Adipocyte (in vitro differentiated cells): ENCODE measurements at regions not wholly inside any gene's neighbourhood (a gene's known extent, or its start where the extent isn't known, plus 50 kb on each side); places are given as distances from the start of the nearest gene placed in this dataset.

ENCODE experiments used
- DNase-seq: peaks from one replicate; pipeline ENCODE4 v3.0.0-alpha.2; 2015; ENCODE audit warnings: low read depth
- H3K27me3 ChIP-seq: replicated peaks from 2 replicates; pipeline ENCODE4 v1.7.0; 2013; ENCODE audit warnings: mild to moderate bottlenecking, low read length, moderate library complexity; ENCODE audit not compliant: control insufficient read depth, insufficient read depth
- H3K36me3 ChIP-seq: 2 replicates; pipeline ENCODE4 v1.7.0; 2013; ENCODE audit warnings: low read length, mild to moderate bottlenecking, moderate library complexity; ENCODE audit not compliant: control insufficient read depth, insufficient read depth, severe bottlenecking
- H3K4me1 ChIP-seq: 2 replicates; pipeline ENCODE4 v1.7.0; 2013; ENCODE audit warnings: mild to moderate bottlenecking, low read length, moderate library complexity; ENCODE audit not compliant: control insufficient read depth, insufficient read depth
- H3K4me3 ChIP-seq: 2 replicates; pipeline ENCODE4 v1.7.0; 2013; ENCODE audit warnings: mild to moderate bottlenecking, low read length, moderate library complexity
- H3K9ac ChIP-seq: 2 replicates; pipeline ENCODE4 v1.7.0; 2013; ENCODE audit warnings: mild to moderate bottlenecking, low read length, moderate library complexity
- H3K9me3 ChIP-seq: 2 replicates; pipeline ENCODE4 v1.7.0; 2013; ENCODE audit warnings: mild to moderate bottlenecking, low read length, moderate library complexity; ENCODE audit not compliant: control insufficient read depth

DNA sequence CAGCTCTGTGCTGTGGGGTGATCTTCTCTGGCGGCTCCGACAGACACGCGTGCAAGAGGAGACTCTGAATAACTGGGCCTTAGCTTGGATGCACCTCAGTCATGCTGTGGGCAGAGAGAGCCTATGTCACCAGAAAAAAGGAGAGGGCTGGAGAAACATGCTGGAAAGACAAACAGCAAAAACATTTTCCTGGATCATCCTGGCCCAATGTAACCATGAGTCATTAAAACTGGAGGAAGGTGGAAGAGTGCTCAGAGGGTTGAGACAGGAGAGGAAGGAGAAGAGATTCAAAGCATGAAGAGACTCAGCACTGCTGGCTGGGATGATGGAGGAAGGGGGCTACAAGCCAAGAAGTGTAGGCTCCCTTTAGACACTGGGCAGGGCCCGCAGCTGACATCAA lies 292.0 kb downstream of the CDH26 start:
- Histone ChIP-seq H3K9ac (no peak overlapping the region), H3K4me3 (no peak overlapping the region), H3K9me3 (no peaks in the 10 kb centered on the region), H3K27me3 (no peaks in the 10 kb centered on the region), H3K36me3 (no peaks in the 10 kb centered on the region), H3K4me1 (peaks cover 20% of the 10 kb centered on the region)
- DNase-seq, result no peak

DNA sequence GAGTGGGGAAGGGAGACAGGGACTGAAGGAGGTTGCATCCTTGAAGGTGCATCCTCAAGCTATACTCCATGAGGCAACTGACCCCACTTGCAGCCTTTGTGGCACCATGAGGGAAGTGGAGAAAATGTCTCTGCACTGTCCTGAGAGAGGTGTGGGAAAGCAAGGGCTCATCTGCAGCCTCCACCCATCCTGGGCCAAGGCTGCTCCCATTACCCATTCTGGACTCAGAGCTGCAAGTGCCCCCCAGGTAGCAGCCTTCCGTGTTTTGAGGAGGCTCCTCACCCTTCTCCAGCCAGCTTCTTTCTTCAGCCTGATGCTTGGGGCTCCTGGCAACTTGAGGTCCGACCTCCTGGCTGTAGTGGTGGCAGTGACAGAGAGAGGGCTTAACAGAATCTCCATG lies 294.6 kb downstream of the CDH26 start:
- Histone ChIP-seq H3K9me3 (no peaks in the 10 kb centered on the region), H3K9ac (no peak overlapping the region), H3K4me1 (peaks cover 28% of the 10 kb centered on the region), H3K27me3 (no peaks in the 10 kb centered on the region), H3K36me3 (no peaks in the 10 kb centered on the region), H3K4me3 (no peak overlapping the region)
- no peak for DNase-seq

DNA sequence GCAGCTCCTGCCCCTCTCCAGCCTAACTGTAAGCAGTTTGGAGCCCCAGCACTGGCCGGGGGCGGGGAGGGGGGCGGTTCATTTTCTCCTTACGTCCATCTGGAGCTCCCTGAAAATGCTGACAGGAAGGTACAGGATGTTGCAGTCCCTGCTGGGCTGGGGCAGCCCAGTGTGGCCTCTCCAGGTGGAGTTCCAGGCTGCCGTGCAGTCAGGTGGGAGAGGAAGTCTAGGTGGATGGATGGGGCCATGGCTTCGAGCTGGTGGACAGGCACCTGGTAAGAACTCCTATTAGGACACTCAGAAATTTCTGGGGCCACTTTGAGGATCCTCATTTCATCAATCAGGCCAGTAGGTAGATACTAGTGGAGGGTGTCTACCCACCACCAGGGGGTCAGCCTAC lies 295.2 kb downstream of the CDH26 start:
- Histone ChIP-seq H3K36me3 (no peaks in the 10 kb centered on the region), H3K4me3 (no peak overlapping the region), H3K9me3 (no peaks in the 10 kb centered on the region), H3K9ac (no peak overlapping the region), H3K27me3 (no peaks in the 10 kb centered on the region), H3K4me1 (peaks cover 28% of the 10 kb centered on the region)
- no peak for DNase-seq

DNA sequence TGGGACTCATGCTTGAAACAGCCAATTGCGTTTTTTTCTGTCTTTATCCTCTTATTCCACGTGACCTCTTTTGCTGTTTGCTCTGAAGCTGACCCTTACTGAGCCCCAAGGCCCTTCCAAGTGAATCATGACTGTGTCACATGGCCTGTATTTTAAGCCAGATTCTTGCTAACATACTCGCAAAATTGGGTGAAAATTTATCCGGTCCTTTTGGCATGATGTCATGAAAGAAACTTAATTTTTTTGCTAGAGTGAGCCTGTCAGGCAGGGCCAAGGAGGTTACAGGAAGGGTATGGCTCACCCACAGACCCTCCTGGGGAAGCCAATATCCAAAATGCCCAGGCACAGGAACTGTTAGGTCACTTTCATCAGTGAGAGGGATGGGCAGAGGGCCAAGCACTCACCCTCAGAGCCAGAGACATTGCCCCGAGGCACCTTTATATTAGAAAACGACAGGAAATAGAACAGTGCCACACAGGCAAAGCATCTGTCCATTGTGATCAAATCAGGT lies 296.7 kb downstream of the CDH26 start:
- peaks cover 18% of the 10 kb centered on the region for H3K4me1 ChIP-seq
- peak overlapping the region; percentile 9 for H3K9ac ChIP-seq
- no peaks in the 10 kb centered on the region for H3K27me3 ChIP-seq
- peak overlapping the region; percentile 44 for H3K4me3 ChIP-seq
- H3K9me3 ChIP-seq, result no peaks in the 10 kb centered on the region
- no peaks in the 10 kb centered on the region for H3K36me3 ChIP-seq
- peak; percentile 40 for DNase-seq

DNA sequence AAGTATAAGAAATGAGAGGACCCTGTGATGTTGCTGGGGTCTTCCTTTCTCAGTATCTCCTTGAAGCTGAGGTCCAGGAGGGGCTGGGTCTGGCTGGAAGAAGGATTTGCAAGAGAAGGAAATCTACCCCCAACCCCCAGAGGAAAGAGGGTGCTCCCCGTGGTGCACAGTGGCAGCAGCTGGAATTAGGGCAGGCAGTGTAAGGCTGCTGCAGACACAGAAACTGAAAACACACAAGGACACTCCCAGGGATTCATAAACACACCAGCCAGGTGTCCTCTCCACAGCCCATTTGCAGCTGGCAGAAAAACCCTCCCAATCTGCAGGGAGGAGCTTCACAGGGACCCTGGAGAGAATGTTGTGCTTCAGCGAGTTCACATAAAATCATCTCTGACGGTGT lies 297.2 kb downstream of the CDH26 start:
- no peaks in the 10 kb centered on the region for H3K36me3 ChIP-seq
- no peaks in the 10 kb centered on the region for H3K9me3 ChIP-seq
- no peak for DNase-seq
- no peaks in the 10 kb centered on the region for H3K27me3 ChIP-seq
- no peak overlapping the region for H3K4me3 ChIP-seq
- H3K9ac ChIP-seq, result peak overlapping the region; percentile 9
- peaks cover 17% of the 10 kb centered on the region for H3K4me1 ChIP-seq

DNA sequence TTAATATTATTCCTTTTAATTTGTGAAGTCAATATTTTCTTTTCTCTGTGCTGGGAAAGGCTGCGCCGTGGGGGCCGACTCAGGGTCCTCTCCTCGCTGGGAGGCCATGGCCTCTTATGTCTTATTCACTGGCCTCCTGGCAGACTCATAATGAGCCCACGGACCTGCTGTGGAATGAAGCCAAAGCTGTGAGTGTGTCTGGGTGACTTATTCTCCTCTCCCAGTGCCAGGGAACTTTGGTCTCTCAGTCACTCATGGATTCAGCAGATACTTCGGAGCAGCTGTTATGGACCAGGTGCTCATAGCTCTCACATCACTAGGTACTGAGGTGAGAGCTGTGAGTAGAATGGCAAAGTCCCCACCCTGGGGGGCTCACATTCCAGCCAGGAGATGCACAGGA lies 297.6 kb downstream of the CDH26 start:
- H3K9me3 ChIP-seq, result no peaks in the 10 kb centered on the region
- H3K4me3 ChIP-seq, result no peak overlapping the region
- H3K36me3 ChIP-seq, result no peaks in the 10 kb centered on the region
- H3K4me1 ChIP-seq, result peaks cover 17% of the 10 kb centered on the region
- peaks cover 4% of the 10 kb centered on the region for H3K27me3 ChIP-seq
- no peak overlapping the region for H3K9ac ChIP-seq
- no peak for DNase-seq

DNA sequence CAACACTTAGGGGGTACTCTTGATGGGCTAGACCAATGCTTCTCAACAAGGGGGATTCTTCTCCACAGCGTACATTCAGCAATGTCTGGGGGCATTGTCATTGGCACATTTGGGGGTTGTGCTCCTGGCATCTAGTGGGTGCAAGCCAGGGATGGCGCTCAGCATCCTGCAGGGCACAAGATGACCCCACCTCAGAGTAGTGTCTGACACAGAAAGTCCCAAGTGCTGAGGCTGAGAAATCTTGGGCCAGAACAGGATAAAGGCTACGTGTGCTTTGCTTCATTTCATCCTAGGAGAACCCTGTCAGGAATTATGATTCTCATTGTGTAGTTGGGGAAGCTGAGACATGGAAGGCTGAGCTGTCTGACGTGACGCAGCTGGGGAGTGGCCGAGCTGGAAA lies 298.6 kb downstream of the CDH26 start:
- H3K9me3 ChIP-seq, result no peaks in the 10 kb centered on the region
- H3K36me3 ChIP-seq, result no peaks in the 10 kb centered on the region
- H3K4me1 ChIP-seq, result peaks cover 17% of the 10 kb centered on the region
- peaks cover 4% of the 10 kb centered on the region for H3K27me3 ChIP-seq
- H3K9ac ChIP-seq, result no peak overlapping the region
- no peak overlapping the region for H3K4me3 ChIP-seq
- DNase-seq, result no peak

DNA sequence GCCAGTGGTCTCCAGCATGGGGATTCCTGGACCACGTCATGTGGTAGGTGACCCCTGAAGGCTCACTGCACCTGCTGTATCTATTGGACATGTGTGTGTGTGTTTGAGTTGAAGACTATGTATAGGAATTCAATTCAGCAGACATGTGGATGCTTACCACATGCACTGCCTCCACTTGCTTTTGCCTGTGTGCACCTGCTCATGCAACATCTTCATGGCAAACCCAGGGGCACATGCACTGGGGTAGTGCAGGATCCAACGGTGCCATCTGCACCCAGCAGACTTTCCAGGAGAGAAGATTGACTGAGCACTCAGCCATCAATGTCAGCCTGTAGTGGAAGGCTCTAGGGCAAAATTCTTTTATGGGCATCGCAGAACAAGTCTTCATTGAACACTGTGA lies 299.4 kb downstream of the CDH26 start:
- H3K4me1 ChIP-seq, result peaks cover 17% of the 10 kb centered on the region
- no peaks in the 10 kb centered on the region for H3K9me3 ChIP-seq
- H3K36me3 ChIP-seq, result no peaks in the 10 kb centered on the region
- no peak for DNase-seq
- no peak overlapping the region for H3K9ac ChIP-seq
- peaks cover 4% of the 10 kb centered on the region for H3K27me3 ChIP-seq
- H3K4me3 ChIP-seq, result no peak overlapping the region

DNA sequence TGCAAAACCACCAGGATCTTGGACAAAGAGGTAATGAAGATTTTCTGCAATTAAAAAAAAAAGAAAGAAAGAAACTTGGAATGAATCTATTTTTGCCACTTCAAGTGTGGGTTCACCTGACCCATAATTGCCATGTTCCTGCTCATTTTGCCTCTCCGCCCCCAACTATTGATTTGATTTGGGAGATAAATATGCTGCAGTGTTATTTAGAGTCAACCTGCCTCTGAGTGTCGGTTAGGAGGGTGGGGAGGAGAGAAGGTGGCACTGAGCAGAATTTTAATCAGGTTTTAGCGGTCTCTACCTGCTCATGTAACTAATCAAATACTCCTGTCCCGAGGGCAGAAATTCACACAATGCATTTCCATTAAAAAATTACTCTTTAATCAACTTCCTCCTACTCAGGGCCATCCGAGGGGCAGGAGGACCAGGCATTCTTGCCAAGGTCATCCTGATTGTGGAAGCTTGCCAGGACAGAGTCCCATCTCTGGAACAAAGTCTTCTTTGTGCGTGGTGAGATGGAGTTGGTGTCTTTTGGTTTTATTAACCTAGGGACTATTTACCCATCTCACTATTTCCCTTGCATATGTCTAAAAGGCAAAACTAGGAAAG lies 300.1 kb downstream of the CDH26 start:
- Histone ChIP-seq H3K36me3 (no peaks in the 10 kb centered on the region), H3K9me3 (no peaks in the 10 kb centered on the region), H3K4me1 (peaks cover 17% of the 10 kb centered on the region), H3K4me3 (no peak overlapping the region), H3K9ac (no peak overlapping the region), H3K27me3 (peaks cover 4% of the 10 kb centered on the region)
- no peak for DNase-seq

DNA sequence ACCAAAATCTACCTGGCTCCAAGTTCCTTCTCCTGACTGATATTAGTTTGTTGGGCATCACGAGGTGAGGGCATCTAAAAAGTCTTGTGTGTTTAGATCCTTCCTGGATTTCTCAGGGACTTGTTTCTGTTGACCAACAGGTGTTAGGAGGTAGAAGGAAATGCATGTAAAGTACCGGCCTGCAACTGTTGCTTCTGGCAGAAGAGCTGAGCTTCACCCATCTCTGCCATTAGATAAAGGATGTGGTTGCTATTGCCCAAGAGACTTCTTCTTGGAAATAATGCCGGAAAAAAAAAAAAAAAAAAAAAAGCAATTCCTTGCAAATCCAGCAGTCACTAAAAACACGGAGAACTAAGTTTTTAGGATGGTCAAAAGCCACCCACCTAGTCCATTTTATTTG lies 303.1 kb downstream of the CDH26 start:
- peaks cover 29% of the 10 kb centered on the region for H3K27me3 ChIP-seq
- H3K4me3 ChIP-seq, result no peak overlapping the region
- no peak overlapping the region for H3K9ac ChIP-seq
- DNase-seq, result no peak
- H3K4me1 ChIP-seq, result peaks cover 2% of the 10 kb centered on the region
- no peaks in the 10 kb centered on the region for H3K9me3 ChIP-seq
- H3K36me3 ChIP-seq, result no peaks in the 10 kb centered on the region

DNA sequence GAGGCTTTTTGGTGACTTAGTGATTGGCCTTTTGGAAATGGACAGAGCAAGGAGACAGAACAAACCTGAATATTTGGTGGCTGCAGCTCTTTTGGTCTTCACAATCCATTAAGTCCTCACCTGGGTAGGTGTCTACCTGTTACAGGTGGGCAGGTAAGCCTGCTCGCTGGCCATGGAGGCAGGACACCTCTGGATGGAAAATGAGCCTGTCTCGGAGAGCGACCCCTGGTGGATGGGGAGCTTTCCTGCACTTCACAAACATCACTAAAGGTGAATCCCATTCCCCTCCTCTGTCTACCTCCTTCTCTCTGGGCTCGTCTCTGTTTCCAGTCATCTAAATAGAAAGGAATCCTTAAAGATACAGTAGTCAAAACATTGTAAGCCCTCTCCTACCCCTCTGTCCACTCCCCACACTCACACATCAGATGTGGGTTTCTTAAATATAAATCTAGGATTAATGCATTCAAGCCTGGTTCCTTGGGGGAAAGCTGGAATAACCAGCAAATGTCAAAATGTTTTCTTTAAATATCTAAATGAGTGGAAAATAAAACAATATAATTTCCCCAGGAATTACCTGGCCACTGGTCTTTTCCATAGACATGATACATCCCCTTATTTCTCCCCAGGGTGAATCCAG lies 304.9 kb downstream of the CDH26 start:
- Histone ChIP-seq H3K9ac (no peak overlapping the region), H3K4me3 (no peak overlapping the region), H3K9me3 (no peaks in the 10 kb centered on the region), H3K27me3 (peaks cover 40% of the 10 kb centered on the region), H3K36me3 (no peaks in the 10 kb centered on the region), H3K4me1 (peaks cover 2% of the 10 kb centered on the region)
- peak; percentile 12 for DNase-seq
